H9 (cell line): ENCODE measurements at regions not wholly inside any gene's neighbourhood (a gene's known extent, or its start where the extent isn't known, plus 50 kb on each side); places are given as distances from the start of the nearest gene placed in this dataset.

Experiments used
- DNase-seq: peaks from one replicate; pipeline ENCODE4 v3.0.0-alpha.2; 2017
- H2AFZ ChIP-seq: one replicate; pipeline ENCODE4 v1.6.1; 2013; ENCODE audit warnings: mild to moderate bottlenecking, low read length, control low read depth, moderate library complexity
- H2AK5ac ChIP-seq: 2 replicates; pipeline ENCODE4 v1.6.1; 2013; ENCODE audit warnings: low read length, control low read depth, mixed read lengths; ENCODE audit not compliant: insufficient read length
- H2BK120ac ChIP-seq: one replicate; pipeline ENCODE4 v1.6.1; 2013; ENCODE audit warnings: low read depth, mild to moderate bottlenecking, low read length, control low read depth, inconsistent platforms; ENCODE audit not compliant: poor library complexity, severe bottlenecking
- H2BK12ac ChIP-seq: 2 replicates; pipeline ENCODE4 v1.6.1; 2013; ENCODE audit warnings: low read length, control low read depth, mixed read lengths, low read depth; ENCODE audit not compliant: insufficient read length
- H2BK15ac ChIP-seq: 2 replicates; pipeline ENCODE4 v1.6.1; 2013; ENCODE audit warnings: low read depth, low read length, control low read depth
- H2BK20ac ChIP-seq: one replicate; pipeline ENCODE4 v1.6.1; 2013; ENCODE audit warnings: low read depth, mild to moderate bottlenecking, low read length, control low read depth, inconsistent platforms; ENCODE audit not compliant: poor library complexity, severe bottlenecking
- H2BK5ac ChIP-seq: 2 replicates; pipeline ENCODE4 v1.6.1; 2013; ENCODE audit warnings: low read length, control low read depth, mixed read lengths; ENCODE audit not compliant: insufficient read length
- H3K14ac ChIP-seq: 2 replicates; pipeline ENCODE4 v1.6.1; 2013; ENCODE audit warnings: low read length, control low read depth; ENCODE audit not compliant: insufficient read depth
- H3K18ac ChIP-seq: 2 replicates; pipeline ENCODE4 v1.6.1; 2013; ENCODE audit warnings: low read depth, mild to moderate bottlenecking, mixed read lengths, low read length, control low read depth; ENCODE audit not compliant: insufficient read length
- H3K23ac ChIP-seq: 2 replicates; pipeline ENCODE4 v1.6.1; 2013; ENCODE audit warnings: low read length, control low read depth, mixed read lengths, low read depth; ENCODE audit not compliant: insufficient read length
- H3K23me2 ChIP-seq: 2 replicates; pipeline ENCODE4 v1.6.1; 2013; ENCODE audit warnings: low read depth, mild to moderate bottlenecking, mixed read lengths, low read length, control low read depth; ENCODE audit not compliant: insufficient read length, poor library complexity, severe bottlenecking
- H3K27ac ChIP-seq: 2 replicates; pipeline ENCODE4 v1.5.1; 2013; ENCODE audit warnings: low read length, control low read depth, mixed read lengths, low read depth; ENCODE audit not compliant: insufficient read length
- H3K27me3 ChIP-seq: 2 replicates; pipeline ENCODE4 v1.6.1; 2013; ENCODE audit warnings: low read length, control low read depth, inconsistent platforms; ENCODE audit not compliant: insufficient read depth
- H3K4ac ChIP-seq: 2 replicates; pipeline ENCODE4 v1.6.1; 2013; ENCODE audit warnings: low read depth, mild to moderate bottlenecking, control low read depth, inconsistent platforms, low read length, moderate library complexity
- H3K4me1 ChIP-seq: 2 replicates; pipeline ENCODE4 v1.6.1; 2013; ENCODE audit warnings: low read length, control low read depth, inconsistent platforms; ENCODE audit not compliant: insufficient read depth
- H3K4me2 ChIP-seq: 2 replicates; pipeline ENCODE4 v1.6.1; 2013; ENCODE audit warnings: low read length, control low read depth, mixed read lengths; ENCODE audit not compliant: insufficient read length, insufficient read depth
- H3K56ac ChIP-seq: 2 replicates; pipeline ENCODE4 v1.6.1; 2013; ENCODE audit warnings: low read depth, mild to moderate bottlenecking, mixed read lengths, low read length, control low read depth; ENCODE audit not compliant: insufficient read length
- H3K79me1 ChIP-seq: 2 replicates; pipeline ENCODE4 v1.6.1; 2013; ENCODE audit warnings: low read depth, mild to moderate bottlenecking, moderate library complexity, low read length, control low read depth, inconsistent platforms; ENCODE audit not compliant: insufficient read depth, poor library complexity, severe bottlenecking
- H3K79me2 ChIP-seq: 2 replicates; pipeline ENCODE4 v1.6.1; 2013; ENCODE audit warnings: low read length, control low read depth, inconsistent platforms; ENCODE audit not compliant: insufficient read depth
- H3K9ac ChIP-seq: 2 replicates; pipeline ENCODE4 v1.6.1; 2013; ENCODE audit warnings: low read length, control low read depth, mixed read lengths; ENCODE audit not compliant: insufficient read length; ENCODE audit errors: extremely low read depth
- H3K9me3 ChIP-seq: one replicate; pipeline ENCODE4 v1.6.1; 2013; ENCODE audit warnings: low read depth, low read length, inconsistent platforms; ENCODE audit not compliant: control insufficient read depth
- H3T11ph ChIP-seq: one replicate; pipeline ENCODE4 v1.6.1; 2013; ENCODE audit warnings: mild to moderate bottlenecking, low read length, control low read depth, inconsistent platforms
- H4K20me1 ChIP-seq: one replicate; pipeline ENCODE4 v1.6.1; 2013; ENCODE audit not compliant: control insufficient read depth, insufficient read length, insufficient read depth
- H4K5ac ChIP-seq: 2 replicates; pipeline ENCODE4 v1.6.1; 2013; ENCODE audit warnings: low read depth, mild to moderate bottlenecking, mixed read lengths, low read length, control low read depth; ENCODE audit not compliant: insufficient read length
- H4K8ac ChIP-seq: replicated peaks from 2 replicates; pipeline ENCODE4 v1.6.1; 2013; ENCODE audit warnings: low read length, control low read depth, mixed read lengths, low read depth; ENCODE audit not compliant: insufficient read length
- H4K91ac ChIP-seq: 2 replicates; pipeline ENCODE4 v1.6.1; 2013; ENCODE audit warnings: low read depth, mild to moderate bottlenecking, moderate library complexity, mixed read lengths, low read length, control low read depth; ENCODE audit not compliant: insufficient read length
- H3K27ac Mint-ChIP-seq, 3 experiments: 2 replicates in 2 of 3; 3 replicates in 1 of 3; pipeline ENCODE4 v1.8.0; 2020 to 2021; ENCODE audit warnings: mixed read lengths in 3 of 3, mild to moderate bottlenecking in 1 of 3, moderate library complexity in 1 of 3
- H3K27me3 Mint-ChIP-seq: 2 replicates; pipeline ENCODE4 v1.8.0; 2021; ENCODE audit warnings: low read depth, mild to moderate bottlenecking, moderate library complexity, mixed read lengths
- H3K36me3 Mint-ChIP-seq, 3 experiments: 2 replicates in 2 of 3; 3 replicates in 1 of 3; pipeline ENCODE4 v1.8.0; 2020 to 2021; ENCODE audit warnings: low read depth in 3 of 3, mixed read lengths in 3 of 3; ENCODE audit not compliant: insufficient read depth in 1 of 3
- H3K4me1 Mint-ChIP-seq, 2 experiments: 2 replicates each; pipeline ENCODE4 v1.8.0; 2020; ENCODE audit warnings: mixed read lengths in 2 of 2
- H3K4me3 Mint-ChIP-seq, 2 experiments: 2 replicates in 1 of 2; 3 replicates in 1 of 2; pipeline ENCODE4 v1.8.0; 2020 to 2021; ENCODE audit warnings: mild to moderate bottlenecking in 2 of 2, mixed read lengths in 2 of 2, moderate library complexity in 1 of 2
- H3K9me3 Mint-ChIP-seq, 2 experiments: 2 replicates in 1 of 2; 3 replicates in 1 of 2; pipeline ENCODE4 v1.8.0; 2020; ENCODE audit warnings: mild to moderate bottlenecking in 2 of 2, mixed read lengths in 2 of 2, moderate library complexity in 1 of 2
- CTCF ChIP-seq: fragments of 200-600 bp; sonication (generic); conservative IDR thresholded peaks from 3 replicates; pipeline ENCODE4 v1.8.0; 2021; ENCODE audit warnings: antibody characterized with exemption, mild to moderate bottlenecking
- WGBS: extraction: QIAGEN DNeasy Blood & Tissue Kit; methylation state at CpG from one replicate; pipeline ENCODE4 v1.1.7; 2013; ENCODE audit warnings: missing lambda C conversion rate, low lambda C conversion rate, mixed read lengths; ENCODE audit not compliant: insufficient read length; ENCODE audit errors: extremely low coverage; 5-methylcytosine and 5-hydroxymethylcytosine counted together

- H3K18ac ChIP-seq, result no peak overlapping the region
- no peak for DNase-seq
Observed at GRCh38 chr18:77818328-77818727, 568.7 kb downstream of the GALR1 start.

More at GRCh38 chr18:77818328-77818727, 568.7 kb downstream of the GALR1 start:
- no peak overlapping the region for H2AK5ac ChIP-seq
- H2BK12ac ChIP-seq, result no peak overlapping the region
- no peak overlapping the region for H3K9ac ChIP-seq
- no peak overlapping the region for H3K27ac ChIP-seq
- H2BK120ac ChIP-seq, result no peak overlapping the region
- peaks cover 3 to 4% of the 10 kb centered on the region in 2 experiments; a peak in 4 of 5 replicates for H3K9me3 Mint-ChIP-seq
- no peak overlapping the region for H3K4me2 ChIP-seq
- H3K56ac ChIP-seq, result no peak overlapping the region
- H2AFZ ChIP-seq, result no peak overlapping the region
- H2BK15ac ChIP-seq, result no peak overlapping the region
- no peak overlapping the region for H3K14ac ChIP-seq
- no peaks in the 10 kb centered on the region for H4K20me1 ChIP-seq
- no CpG with 5 or more reads among the region's 1 CpG for WGBS
- H3K23me2 ChIP-seq, result no peaks in the 10 kb centered on the region
- H3K4me1 Mint-ChIP-seq, result peaks cover 2 to 3% of the 10 kb centered on the region in 2 experiments; a peak in 2 of 4 replicates
- H4K5ac ChIP-seq, result no peak overlapping the region
- no peak overlapping the region for H2BK5ac ChIP-seq
- H3K23ac ChIP-seq, result no peak overlapping the region
- H4K8ac ChIP-seq, result no peak overlapping the region
- TF ChIP-seq CTCF, result no peak
- H3K27me3 Mint-ChIP-seq, result no peaks in the 10 kb centered on the region; the same call in 1 of the 2 replicates
- no peak overlapping the region for H4K91ac ChIP-seq
- no peak overlapping the region for H2BK20ac ChIP-seq
- no peaks in the 10 kb centered on the region for H3K79me2 ChIP-seq
- no peaks in the 10 kb centered on the region for H3K4me1 ChIP-seq
- H3K27ac Mint-ChIP-seq, result no peak overlapping the region
- H3K4me3 Mint-ChIP-seq, result no peak overlapping the region
- H3K27me3 ChIP-seq, result no peaks in the 10 kb centered on the region
- no peaks in the 10 kb centered on the region for H3K9me3 ChIP-seq
- H3T11ph ChIP-seq, result no peak overlapping the region
- no peaks in the 10 kb centered on the region for H3K79me1 ChIP-seq
- H3K36me3 Mint-ChIP-seq, result peaks cover 0 to 6% (median 4%) of the 10 kb centered on the region in 3 experiments; a peak in 5 of 7 replicates
- H3K4ac ChIP-seq, result no peak overlapping the region
